Calu3 (cell line): ENCODE measurements at regions not wholly inside any gene's neighbourhood (a gene's known extent, or its start where the extent isn't known, plus 50 kb on each side); places are given as distances from the start of the nearest gene placed in this dataset.

Experiments used
- BruUV-seq: library from RNA; stranded (reverse); fragments of 400-500 nt; replicated peaks from 2 replicates; lab custom pipeline; 2021; lab: Mats Ljungman, UMichigan
- CTCF ChIA-PET: fragments of 300-600 bp; sonication (Branson Sonifier 250); formaldehyde crosslinking; loops from one replicate; lab custom pipeline; 2022; ENCODE audit warnings: antibody characterized with exemption; lab: Charles Lee
- DNase-seq: peaks from one replicate; pipeline ENCODE4 v3.0.0; 2022
- H3K27ac Mint-ChIP-seq: one replicate; pipeline ENCODE4 v1.8.0; 2022; ENCODE audit warnings: mixed read lengths; ENCODE audit not compliant: unreplicated experiment
- H3K27me3 Mint-ChIP-seq: one replicate; pipeline ENCODE4 v1.8.0; 2022; ENCODE audit warnings: mixed read lengths; ENCODE audit not compliant: unreplicated experiment
- H3K36me3 Mint-ChIP-seq: one replicate; pipeline ENCODE4 v1.8.0; 2022; ENCODE audit warnings: mild to moderate bottlenecking, moderate library complexity, mixed read lengths; ENCODE audit not compliant: insufficient read depth, unreplicated experiment
- H3K4me1 Mint-ChIP-seq: one replicate; pipeline ENCODE4 v1.8.0; 2022; ENCODE audit warnings: mild to moderate bottlenecking, low read depth, mixed read lengths; ENCODE audit not compliant: unreplicated experiment
- H3K4me3 Mint-ChIP-seq: one replicate; pipeline ENCODE4 v1.8.0; 2022; ENCODE audit warnings: mild to moderate bottlenecking, low read depth, moderate library complexity, mixed read lengths; ENCODE audit not compliant: unreplicated experiment
- H3K9me3 Mint-ChIP-seq: one replicate; pipeline ENCODE4 v1.8.0; 2022; ENCODE audit warnings: low read depth, mixed read lengths; ENCODE audit not compliant: unreplicated experiment
- intact Hi-C: fragments of 100-400 bp; cut with micrococcal nuclease; formaldehyde crosslinking; loops from one replicate; pipeline ENCODE4 v1.10.0; 2022; ENCODE audit not compliant: unreplicated experiment
- TF ChIP-seq, protein P1 (sequence below): fragments of 200-600 bp; IDR thresholded peaks from one replicate; pipeline ENCODE4 v1.8.0; 2022; ENCODE audit warnings: antibody characterized with exemption; ENCODE audit not compliant: unreplicated experiment

DNA sequence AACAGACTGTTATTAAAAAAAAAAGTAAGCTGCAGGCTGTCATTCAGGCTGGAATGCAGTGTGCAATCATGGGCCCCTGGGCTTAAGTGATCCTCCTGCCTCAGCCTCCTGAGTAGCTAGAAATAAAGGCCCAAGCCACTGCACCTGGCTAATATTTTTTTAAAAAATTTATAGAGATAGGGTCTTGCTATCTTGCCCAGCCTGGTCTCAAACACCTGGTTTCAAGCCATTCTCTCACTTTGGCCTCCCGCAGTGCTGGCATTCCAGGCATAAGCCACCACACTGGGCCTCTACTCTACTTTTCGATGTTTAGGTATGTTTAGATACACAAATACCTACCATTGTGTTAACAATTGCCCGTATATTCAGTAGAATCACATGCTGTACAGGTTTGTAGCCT, 270.4 kb upstream of the PRKCQ start:
- Mint-ChIP-seq H3K27me3 (no peaks in the 10 kb centered on the region), H3K9me3 (no peaks in the 10 kb centered on the region), H3K36me3 (no peaks in the 10 kb centered on the region), H3K4me3 (no peak overlapping the region), H3K27ac (no peak overlapping the region), H3K4me1 (no peaks in the 10 kb centered on the region)
- no TSS peak for BruUV-seq
- TF ChIP-seq, protein P1, sequence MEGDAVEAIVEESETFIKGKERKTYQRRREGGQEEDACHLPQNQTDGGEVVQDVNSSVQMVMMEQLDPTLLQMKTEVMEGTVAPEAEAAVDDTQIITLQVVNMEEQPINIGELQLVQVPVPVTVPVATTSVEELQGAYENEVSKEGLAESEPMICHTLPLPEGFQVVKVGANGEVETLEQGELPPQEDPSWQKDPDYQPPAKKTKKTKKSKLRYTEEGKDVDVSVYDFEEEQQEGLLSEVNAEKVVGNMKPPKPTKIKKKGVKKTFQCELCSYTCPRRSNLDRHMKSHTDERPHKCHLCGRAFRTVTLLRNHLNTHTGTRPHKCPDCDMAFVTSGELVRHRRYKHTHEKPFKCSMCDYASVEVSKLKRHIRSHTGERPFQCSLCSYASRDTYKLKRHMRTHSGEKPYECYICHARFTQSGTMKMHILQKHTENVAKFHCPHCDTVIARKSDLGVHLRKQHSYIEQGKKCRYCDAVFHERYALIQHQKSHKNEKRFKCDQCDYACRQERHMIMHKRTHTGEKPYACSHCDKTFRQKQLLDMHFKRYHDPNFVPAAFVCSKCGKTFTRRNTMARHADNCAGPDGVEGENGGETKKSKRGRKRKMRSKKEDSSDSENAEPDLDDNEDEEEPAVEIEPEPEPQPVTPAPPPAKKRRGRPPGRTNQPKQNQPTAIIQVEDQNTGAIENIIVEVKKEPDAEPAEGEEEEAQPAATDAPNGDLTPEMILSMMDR: no peak
- no peak for DNase-seq
- CTCF ChIA-PET: no interaction called here
- intact Hi-C loops: no loop called here

DNA sequence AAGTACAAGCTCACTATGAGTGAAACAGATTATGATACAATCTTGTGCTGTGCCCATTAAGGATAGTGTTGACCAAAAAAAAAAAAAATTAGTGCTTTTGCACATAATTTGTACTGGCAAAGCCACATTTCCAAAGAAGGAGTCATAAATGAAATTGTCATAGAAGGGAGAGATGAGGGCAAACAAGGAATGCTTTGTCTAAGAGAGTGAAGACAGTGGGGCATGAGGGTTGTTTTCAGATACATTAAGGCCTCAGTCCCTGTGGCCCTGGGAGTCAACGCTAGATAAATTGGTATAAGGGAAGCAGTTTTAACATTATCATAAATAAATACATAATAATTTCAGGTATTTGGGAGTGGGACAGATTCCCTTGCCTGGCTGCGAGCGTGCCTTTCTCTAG, 267.5 kb upstream of the PRKCQ start:
- intact Hi-C loops: no loop called here

GRCh38 chr10:6843894-6844650, 264.0 kb upstream of the PRKCQ start:
- H3K27me3 Mint-ChIP-seq: no peaks in the 10 kb centered on the region
- no peak overlapping the region for H3K27ac Mint-ChIP-seq
- no TSS peak for BruUV-seq
- peaks cover 7% of the 10 kb centered on the region for H3K9me3 Mint-ChIP-seq
- intact Hi-C loops: no loop called here
- peaks cover 3% of the 10 kb centered on the region for H3K36me3 Mint-ChIP-seq
- DNase-seq: no peak
- TF ChIP-seq, protein P1: no peak
- CTCF ChIA-PET: no interaction called here
- no peaks in the 10 kb centered on the region for H3K4me1 Mint-ChIP-seq
- H3K4me3 Mint-ChIP-seq: no peak overlapping the region

More for the DNA sequence above, 267.5 kb upstream of the PRKCQ start:
- H3K4me1 Mint-ChIP-seq: no peaks in the 10 kb centered on the region
- CTCF ChIA-PET: no interaction called here
- no peak for DNase-seq
- no peak overlapping the region for H3K4me3 Mint-ChIP-seq
- no TSS peak for BruUV-seq
- no peaks in the 10 kb centered on the region for H3K36me3 Mint-ChIP-seq
- H3K27me3 Mint-ChIP-seq: no peaks in the 10 kb centered on the region
- no peak overlapping the region for H3K27ac Mint-ChIP-seq
- TF ChIP-seq, protein P1: no peak
- H3K9me3 Mint-ChIP-seq: peaks cover 7% of the 10 kb centered on the region

DNA sequence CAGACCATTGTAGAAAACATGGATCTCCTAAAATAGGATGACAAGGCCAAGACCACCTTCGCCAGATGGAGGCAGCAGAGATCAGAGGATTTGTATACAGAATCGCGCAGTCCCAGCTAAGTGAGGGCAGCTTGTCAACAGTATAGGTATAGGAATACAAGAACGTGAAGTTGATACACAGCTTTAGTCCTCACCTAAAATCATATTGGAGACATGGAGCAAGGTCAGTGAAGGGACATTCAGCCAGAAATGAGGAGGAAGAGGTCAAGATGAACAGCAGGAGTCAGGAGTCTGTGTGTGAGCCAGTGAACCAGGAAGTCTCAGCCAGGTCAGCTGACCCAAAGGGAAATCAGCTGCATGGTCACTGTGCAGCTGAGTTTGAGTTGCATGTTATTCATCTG, 263.4 kb upstream of the PRKCQ start:
- no peak overlapping the region for H3K4me3 Mint-ChIP-seq
- CTCF ChIA-PET: no interaction called here
- H3K9me3 Mint-ChIP-seq: peaks cover 7% of the 10 kb centered on the region
- H3K4me1 Mint-ChIP-seq: no peaks in the 10 kb centered on the region
- intact Hi-C loops: no loop called here
- H3K27me3 Mint-ChIP-seq: no peaks in the 10 kb centered on the region
- DNase-seq: no peak
- TF ChIP-seq, protein P1: no peak
- H3K36me3 Mint-ChIP-seq: peaks cover 3% of the 10 kb centered on the region
- no peak overlapping the region for H3K27ac Mint-ChIP-seq
- no TSS peak for BruUV-seq
